KG1 (cell line): ENCODE measurements at regions not wholly inside any gene's neighbourhood (a gene's known extent, or its start where the extent isn't known, plus 50 kb on each side); places are given as distances from the start of the nearest gene placed in this dataset.
A peak's percentile ranks its signal among the peaks of the same experiment; 100 is the strongest.

Experiments used
- DNase-seq: peaks from one replicate; lab custom pipeline; 2025; lab: John Stamatoyannopoulos, UW

- no peak for DNase-seq
Observed at GRCh38 chrX:110852180-110852579, 56.6 kb upstream of the CHRDL1 start.

- DNase-seq: no peak
Observed at GRCh38 chrX:110851780-110852179, 56.2 kb upstream of the CHRDL1 start.

- DNase-seq: peak; percentile 2
Observed at GRCh38 chrX:110847334-110847733, 51.7 kb upstream of the CHRDL1 start.

- DNase-seq: no peak
Observed at GRCh38 chrX:110846071-110846470, 50.5 kb upstream of the CHRDL1 start.
